ENCODE measurements at regions not wholly inside any gene's neighbourhood (a gene's known extent, or its start where the extent isn't known, plus 50 kb on each side); places are given as distances from the start of the nearest gene placed in this dataset.

DNA sequence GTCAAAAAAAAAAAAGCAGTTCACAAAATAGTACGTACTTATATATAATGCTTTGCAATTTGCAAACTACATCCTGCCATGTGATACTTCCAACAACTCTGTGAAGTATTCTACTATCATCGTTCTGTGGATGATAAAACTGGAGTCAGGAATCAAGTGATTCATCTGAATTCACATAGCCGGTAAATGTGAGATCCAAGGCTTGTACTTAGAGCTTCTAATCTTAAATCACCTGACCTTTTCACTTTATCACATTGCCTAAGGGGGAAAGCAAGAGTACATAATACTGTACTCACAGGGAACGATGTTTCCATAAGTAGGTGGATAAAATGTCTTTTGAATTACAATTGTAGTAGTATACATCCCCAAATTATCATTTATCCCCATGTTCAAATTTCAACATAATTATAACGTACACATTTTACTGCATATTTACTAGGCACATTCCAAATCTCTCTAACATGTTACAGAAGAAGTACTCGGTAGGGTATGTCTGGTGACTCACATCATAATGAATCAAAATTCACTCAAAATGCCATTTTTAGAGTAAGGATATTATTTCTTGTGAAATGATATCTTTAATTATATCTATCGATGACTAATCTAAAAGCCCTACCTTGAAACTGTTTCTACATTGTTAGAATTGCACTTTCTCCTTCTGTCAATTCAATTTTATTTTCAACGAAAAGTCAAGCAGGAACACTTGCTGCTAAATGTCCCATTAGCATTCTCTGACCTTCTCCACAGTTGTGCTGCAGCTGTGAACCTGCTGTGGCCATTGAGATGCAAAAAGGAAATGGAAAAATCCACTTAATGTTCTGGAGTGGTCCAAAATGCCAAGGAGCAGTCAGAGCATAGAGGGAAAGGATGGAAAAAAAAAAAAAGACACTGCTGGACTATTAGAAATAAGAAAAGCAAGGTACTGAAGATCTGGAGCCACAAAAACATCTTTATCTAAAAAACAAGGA, 78.9 kb downstream of the OR2K2 start:
- no peak for TF ChIP-seq EZH2phosphoT487 (IDR thresholded peaks at IDR 0.05)
- TF ChIP-seq, protein P1, sequence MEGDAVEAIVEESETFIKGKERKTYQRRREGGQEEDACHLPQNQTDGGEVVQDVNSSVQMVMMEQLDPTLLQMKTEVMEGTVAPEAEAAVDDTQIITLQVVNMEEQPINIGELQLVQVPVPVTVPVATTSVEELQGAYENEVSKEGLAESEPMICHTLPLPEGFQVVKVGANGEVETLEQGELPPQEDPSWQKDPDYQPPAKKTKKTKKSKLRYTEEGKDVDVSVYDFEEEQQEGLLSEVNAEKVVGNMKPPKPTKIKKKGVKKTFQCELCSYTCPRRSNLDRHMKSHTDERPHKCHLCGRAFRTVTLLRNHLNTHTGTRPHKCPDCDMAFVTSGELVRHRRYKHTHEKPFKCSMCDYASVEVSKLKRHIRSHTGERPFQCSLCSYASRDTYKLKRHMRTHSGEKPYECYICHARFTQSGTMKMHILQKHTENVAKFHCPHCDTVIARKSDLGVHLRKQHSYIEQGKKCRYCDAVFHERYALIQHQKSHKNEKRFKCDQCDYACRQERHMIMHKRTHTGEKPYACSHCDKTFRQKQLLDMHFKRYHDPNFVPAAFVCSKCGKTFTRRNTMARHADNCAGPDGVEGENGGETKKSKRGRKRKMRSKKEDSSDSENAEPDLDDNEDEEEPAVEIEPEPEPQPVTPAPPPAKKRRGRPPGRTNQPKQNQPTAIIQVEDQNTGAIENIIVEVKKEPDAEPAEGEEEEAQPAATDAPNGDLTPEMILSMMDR (IDR thresholded peaks at IDR 0.05) = no peak

Data from neural progenitor cell (in vitro differentiated cells).